Adrenal gland (tissue), 9 donors: ENCODE measurements at regions not wholly inside any gene's neighbourhood (a gene's known extent, or its start where the extent isn't known, plus 50 kb on each side); places are given as distances from the start of the nearest gene placed in this dataset.

ENCODE experiments used
- DNase-seq, 7 donors: peaks; one replicate each; pipeline ENCODE4 v3.0.0-alpha.2; 2019 to 2020
- H3K27ac ChIP-seq, 5 donors: fragments of 200-600 bp; sonication (generic) in 4 of 5; 1 replicate in 3 of 5; 2 replicates in 2 of 5; pipeline versions ENCODE4 v1.5.1 to v1.8.0; 2016 to 2020; ENCODE audit warnings: mild to moderate bottlenecking in 1 of 5
- H3K27me3 ChIP-seq: fragments of 200-600 bp; 2 replicates; pipeline ENCODE4 v1.8.0; 2021
- H3K36me3 ChIP-seq, 2 donors: fragments of 200-600 bp; replicated peaks in 1 of 2; 1 replicate in 1 of 2; 2 replicates in 1 of 2; pipeline versions ENCODE4 v1.5.1 to v1.8.0; 2018 to 2022
- H3K4me1 ChIP-seq, 2 donors: fragments of 200-600 bp; replicated peaks in 1 of 2; 1 replicate in 1 of 2; 2 replicates in 1 of 2; pipeline versions ENCODE4 v1.5.1 to v1.8.0; 2018 to 2021
- H3K4me3 ChIP-seq, 4 donors: fragments of 200-600 bp; sonication (generic) in 3 of 4; one replicate each; pipeline ENCODE4 v1.5.1; 2016 to 2018
- H3K9me3 ChIP-seq, 3 donors: fragments of 200-600 bp; sonication (generic) in 1 of 3; replicated peaks in 1 of 3; 1 replicate in 2 of 3; 2 replicates in 1 of 3; pipeline versions ENCODE4 v1.5.1 to v1.8.0; 2016 to 2021
- CTCF ChIP-seq, 6 experiments: fragments of 450-650 bp in 4 of 6; fragments of 200-600 bp in 2 of 6; sonication (generic) in 1 of 6; IDR thresholded peaks; 1 replicate in 5 of 6; 2 replicates in 1 of 6; pipeline versions ENCODE4 v1.5.1 to v1.8.0; 2016 to 2021; ENCODE audit warnings: antibody characterized with exemption in 6 of 6, mild to moderate bottlenecking in 2 of 6, moderate library complexity in 1 of 6
- POLR2A ChIP-seq, 2 donors: fragments of 450-650 bp; IDR thresholded peaks; one replicate each; pipeline ENCODE4 v1.6.1; 2017; ENCODE audit warnings: antibody characterized with exemption in 2 of 2, mild to moderate bottlenecking in 2 of 2, moderate library complexity in 1 of 2
- WGBS, 4 donors: extraction: QIAGEN DNeasy Blood & Tissue Kit in 2 of 4; methylation state at CpG; one replicate each; pipeline versions ENCODE4 v1.1.5 to v1.1.7; 2013 to 2017; 5-methylcytosine and 5-hydroxymethylcytosine counted together
- intact Hi-C, 2 donors: fragments of 100-400 bp; cut with DNase I; formaldehyde crosslinking; loops; one replicate each; pipeline versions ENCODE4 v1.14.1 to v1.15.0; 2022 to 2023
- donor health status: healthy with polysubstance abuse.
- donor health status: Bipolar disorder and iron deficiency.
- donor health status: DM: yes; HTN: yes; CAD: no.
- donor health status: DM: no; HTN: no; CAD: no.
- donor health status: DM: no; HTN: no; CAD: no.

GRCh38 chr7:98531717-98532116 is 85.4 kb upstream of the NPTX2 start:
- Histone ChIP-seq H3K9me3 (no peaks in the 10 kb centered on the region), H3K36me3 (no peaks in the 10 kb centered on the region), H3K4me3 (no peak overlapping the region), H3K4me1 (no peaks in the 10 kb centered on the region), H3K27ac (no peak overlapping the region), H3K27me3 (no peaks in the 10 kb centered on the region)
- TF ChIP-seq POLR2A (IDR thresholded peaks at IDR 0.05) (no peak), CTCF (IDR thresholded peaks at IDR 0.05) (no peak)
- no peak for DNase-seq
- 78 to 88% (median 85%) methylated on average over 3 of the region's 3 CpGs for WGBS, 4 donors
- intact Hi-C loops = no loop called here

GRCh38 chr7:98528079-98528478 is 89.0 kb upstream of the NPTX2 start:
- no peak overlapping the region for H3K27ac ChIP-seq
- H3K4me1 ChIP-seq = no peaks in the 10 kb centered on the region
- WGBS, 4 donors = 62 to 82% (median 68%) methylated on average over 8 of the region's 8 CpGs
- TF ChIP-seq CTCF (IDR thresholded peaks at IDR 0.05) (no peak), POLR2A (IDR thresholded peaks at IDR 0.05) (no peak)
- no peak overlapping the region for H3K4me3 ChIP-seq
- DNase-seq = no peak
- intact Hi-C loops = no loop called here
- H3K27me3 ChIP-seq = no peaks in the 10 kb centered on the region
- no peaks in the 10 kb centered on the region for H3K36me3 ChIP-seq
- no peaks in the 10 kb centered on the region for H3K9me3 ChIP-seq

GRCh38 chr7:98526059-98526458 is 91.0 kb upstream of the NPTX2 start:
- Histone ChIP-seq H3K36me3 (no peaks in the 10 kb centered on the region), H3K4me1 (no peaks in the 10 kb centered on the region), H3K4me3 (no peak overlapping the region), H3K27ac (no peak overlapping the region), H3K9me3 (no peaks in the 10 kb centered on the region), H3K27me3 (no peaks in the 10 kb centered on the region)
- DNase-seq = no peak
- no peak for TF ChIP-seq POLR2A (IDR thresholded peaks at IDR 0.05)
- TF ChIP-seq CTCF (IDR thresholded peaks at IDR 0.05) = no peak
- intact Hi-C loops = no loop called here
- 89 to 92% (median 90%) methylated on average over 7 to 10 of the region's 10 CpGs for WGBS, 4 donors

GRCh38 chr7:98521089-98521692 is 95.9 kb upstream of the NPTX2 start:
- H3K27me3 ChIP-seq = no peaks in the 10 kb centered on the region
- no peak for TF ChIP-seq CTCF (IDR thresholded peaks at IDR 0.05)
- TF ChIP-seq POLR2A (IDR thresholded peaks at IDR 0.05) = no peak
- no peak overlapping the region for H3K4me3 ChIP-seq
- H3K36me3 ChIP-seq = no peaks in the 10 kb centered on the region
- 80 to 88% (median 86%) methylated on average over 10 to 12 of the region's 12 CpGs for WGBS, 4 donors
- intact Hi-C loops = no loop called here
- no peak overlapping the region for H3K27ac ChIP-seq
- no peak for DNase-seq
- no peaks in the 10 kb centered on the region for H3K9me3 ChIP-seq
- H3K4me1 ChIP-seq = no peaks in the 10 kb centered on the region
